HepG2 (cell line): ENCODE measurements at regions not wholly inside any gene's neighbourhood (a gene's known extent, or its start where the extent isn't known, plus 50 kb on each side); places are given as distances from the start of the nearest gene placed in this dataset.
A peak's percentile ranks its signal among the peaks of the same experiment; 100 is the strongest.

ENCODE experiments used
- ATAC-seq: fragments of 200-7000 bp; cut with Tn5 transposase; 3 replicates; pipeline ENCODE4 v1.9.1; 2020; ENCODE audit warnings: mild to moderate bottlenecking, moderate library complexity
- BruUV-seq: library from RNA; stranded (reverse); fragments of 400-500 nt; replicated peaks from 2 replicates; lab custom pipeline; 2021; lab: Mats Ljungman, UMichigan
- CTCF ChIA-PET: fragments of 300-600 bp; formaldehyde crosslinking; extraction: SDS; loops from one replicate; lab custom pipeline; 2021; ENCODE audit warnings: low total read pairs, inconsistent platforms, low intra/inter-chr PET ratio; lab: Yijun Ruan, JAX
- POLR2A ChIA-PET: fragments of 350-600 bp; sonication (Branson Sonifier 250); formaldehyde crosslinking; loops from one replicate; lab custom pipeline; 2020; ENCODE audit warnings: antibody characterized with exemption, inconsistent platforms; lab: Yijun Ruan, JAX
- DNase-seq: peaks from one replicate; pipeline ENCODE4 v3.0.0-alpha.2; 2015; ENCODE audit warnings: low spot score
- FAIRE-seq: peaks from 3 replicates; lab custom pipeline; 2011; peaks lifted over from hg19 to GRCh38; lab: Jason Lieb, UNC
- H2AFZ ChIP-seq: one replicate; pipeline ENCODE4 v1.6.1; 2011; ENCODE audit warnings: low read length, inconsistent platforms
- H3K27ac ChIP-seq: fragments of 300-600 bp; 3 replicates; pipeline ENCODE4 v1.8.0; 2011; ENCODE audit warnings: mixed run types, mild to moderate bottlenecking, mixed read lengths, low read length, inconsistent platforms; ENCODE audit not compliant: insufficient read depth; ENCODE audit errors: extremely low read length
- H3K27me3 ChIP-seq, 2 experiments: fragments of 200-600 bp in 1 of 2; 2 replicates in 1 of 2; 3 replicates in 1 of 2; pipeline versions ENCODE4 v1.6.0 to v1.8.0; 2011; ENCODE audit warnings: low read length in 2 of 2, mild to moderate bottlenecking in 2 of 2, moderate library complexity in 2 of 2, inconsistent platforms in 1 of 2; ENCODE audit not compliant: insufficient read depth in 2 of 2, control insufficient read depth in 1 of 2
- H3K36me3 ChIP-seq, 2 experiments: fragments of 200-600 bp in 1 of 2; replicated peaks in 1 of 2; 2 replicates in 1 of 2; 3 replicates in 1 of 2; pipeline versions ENCODE4 v1.5.1 to v1.8.0; 2011; ENCODE audit warnings: low read length in 2 of 2, inconsistent platforms in 1 of 2; ENCODE audit not compliant: insufficient read depth in 2 of 2, control insufficient read depth in 1 of 2
- H3K4me1 ChIP-seq: 2 replicates; pipeline ENCODE4 v1.5.1; 2012; ENCODE audit warnings: low read length, inconsistent platforms; ENCODE audit not compliant: insufficient read depth
- H3K4me2 ChIP-seq: 2 replicates; pipeline ENCODE4 v1.6.0; 2011; ENCODE audit warnings: low read depth, low read length, inconsistent platforms
- H3K4me3 ChIP-seq, 3 experiments: fragments of 200-600 bp in 1 of 3; sonication (generic), shearing (Covaris generic) in 1 of 3; replicated peaks in 1 of 3; 2 replicates each; pipeline ENCODE4 v1.5.1; 2011 to 2016; ENCODE audit warnings: low read length in 3 of 3, inconsistent platforms in 2 of 3, low read depth in 2 of 3, mild to moderate bottlenecking in 2 of 3, control low read depth in 1 of 3, mixed read lengths in 1 of 3; ENCODE audit not compliant: insufficient read depth in 1 of 3
- H3K79me2 ChIP-seq: one replicate; pipeline ENCODE4 v1.6.1; 2011; ENCODE audit warnings: low read length, inconsistent platforms; ENCODE audit not compliant: insufficient read depth
- H3K9ac ChIP-seq: 2 replicates; pipeline ENCODE4 v1.6.0; 2011; ENCODE audit warnings: mild to moderate bottlenecking, low read depth, low read length, inconsistent platforms; ENCODE audit not compliant: insufficient read depth
- H3K9me3 ChIP-seq: 2 replicates; pipeline ENCODE4 v1.5.1; 2012; ENCODE audit warnings: mild to moderate bottlenecking, low read length
- H4K20me1 ChIP-seq: 2 replicates; pipeline ENCODE4 v1.6.0; 2011; ENCODE audit warnings: inconsistent platforms, mild to moderate bottlenecking, low read length, moderate library complexity; ENCODE audit not compliant: insufficient read depth
- PAF1 ChIP-seq: IDR thresholded peaks from 2 replicates; pipeline ENCODE4 v1.6.1; 2016; ENCODE audit warnings: missing genetic modification reagents, missing compliant biosample characterization
- PAXIP1 ChIP-seq: sonication (generic); formaldehyde crosslinking; conservative IDR thresholded peaks from 2 replicates; pipeline ENCODE4 v1.4.0; 2020; ENCODE audit warnings: mild to moderate bottlenecking, missing genetic modification reagents, moderate library complexity
- SOX6 ChIP-seq, 2 experiments: fragments of 450-650 bp in 1 of 2; sonication (generic) in 1 of 2; formaldehyde crosslinking in 1 of 2; IDR thresholded peaks; 2 replicates each; pipeline versions ENCODE4 v1.4.0 to v1.6.1; 2017 to 2020; ENCODE audit warnings: antibody characterized with exemption in 1 of 2, mild to moderate bottlenecking in 1 of 2, missing genetic modification reagents in 1 of 2
- THAP11 ChIP-seq: IDR thresholded peaks from 2 replicates; pipeline ENCODE4 v1.6.1; 2016; ENCODE audit warnings: missing biosample characterization, missing genetic modification reagents
- ZBTB1 ChIP-seq: sonication (generic); formaldehyde crosslinking; IDR thresholded peaks from 2 replicates; pipeline ENCODE4 v1.4.0; 2020; ENCODE audit warnings: missing genetic modification reagents, borderline replicate concordance
- ZFP37 ChIP-seq: sonication (generic); formaldehyde crosslinking; IDR thresholded peaks from 2 replicates; pipeline ENCODE4 v1.4.0; 2020; ENCODE audit warnings: missing genetic modification reagents, borderline replicate concordance
- ZIK1 ChIP-seq: sonication (generic); formaldehyde crosslinking; IDR thresholded peaks from 2 replicates; pipeline ENCODE4 v1.5.0; 2020; ENCODE audit warnings: mild to moderate bottlenecking, low read depth, missing genetic modification reagents, borderline replicate concordance
- ZNF234 ChIP-seq: sonication (generic); formaldehyde crosslinking; conservative IDR thresholded peaks from 2 replicates; pipeline ENCODE4 v1.5.1; 2020; ENCODE audit warnings: mild to moderate bottlenecking, missing genetic modification reagents
- WGBS: methylation state at CpG from one replicate; pipeline ENCODE4 v1.1.6; 2017; ENCODE audit warnings: low lambda C conversion rate; 5-methylcytosine and 5-hydroxymethylcytosine counted together
- in situ Hi-C: cut with HindIII; loops from 2 replicates; pipeline ENCODE4 v1.10.0; 2017; ENCODE audit warnings: low pct_unique_long_range_greater_than_20kb; ENCODE audit not compliant: extremely low pct_ligation_motif_present
- intact Hi-C: fragments of 100-400 bp; cut with micrococcal nuclease; formaldehyde crosslinking; loops from one replicate; pipeline ENCODE4 v1.10.0; 2022; ENCODE audit not compliant: unreplicated experiment
- TF ChIP-seq, protein P1 (sequence below): sonication (generic); formaldehyde crosslinking; IDR thresholded peaks from 2 replicates; pipeline ENCODE4 v1.4.0; 2020; ENCODE audit warnings: mild to moderate bottlenecking, missing genetic modification reagents

GRCh38 chr1:147479864-147480564, 61.3 kb upstream of the BCL9 start (continued):
- TF ChIP-seq PAXIP1 (CRISPR knock-in tag): peak; percentile 42; the same call in 1 of the 2 replicates

DNA sequence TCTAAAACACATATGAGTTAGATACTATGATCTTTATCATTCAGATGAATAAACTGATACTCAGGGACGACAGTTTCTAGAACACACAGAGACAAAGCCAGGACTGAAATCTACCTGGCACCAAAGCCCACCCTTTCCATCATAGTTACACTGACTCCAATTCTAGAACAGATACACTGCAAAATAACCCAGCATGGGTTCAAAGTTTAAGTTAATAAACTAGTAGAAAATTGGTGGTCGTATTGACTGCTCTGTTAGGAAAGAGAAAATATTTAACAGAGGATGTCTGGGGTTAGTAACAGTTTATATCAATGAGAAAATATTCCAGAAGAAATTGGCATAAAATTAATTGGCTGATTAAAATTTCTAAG, 60.8 kb upstream of the BCL9 start:
- FAIRE-seq: no peak
- H2AFZ ChIP-seq: no peak overlapping the region
- H3K4me1 ChIP-seq: peaks cover 18% of the 10 kb centered on the region
- in situ Hi-C loops: no loop called here
- no peak overlapping the region for H3K27ac ChIP-seq
- 0 out of 2 replicates have a peak overlapping the region, but pooled peaks have one; percentile 6 for H3K4me2 ChIP-seq
- DNase-seq: no peak
- H3K9ac ChIP-seq: no peak overlapping the region
- ATAC-seq: no peak
- no peaks in the 10 kb centered on the region for H3K27me3 ChIP-seq
- no peaks in the 10 kb centered on the region for H4K20me1 ChIP-seq
- H3K36me3 ChIP-seq: no peaks in the 10 kb centered on the region
- intact Hi-C loops: no loop called here
- BruUV-seq: no TSS peak
- WGBS: 26% methylated on average over 2 of the region's 2 CpGs
- ChIA-PET POLR2A (no interaction called here), CTCF (no interaction called here)
- no peaks in the 10 kb centered on the region for H3K79me2 ChIP-seq
- no peak overlapping the region for H3K4me3 ChIP-seq
- H3K9me3 ChIP-seq: no peaks in the 10 kb centered on the region
- TF ChIP-seq ZFP37 (CRISPR knock-in tag): no peak
- TF ChIP-seq ZBTB1 (CRISPR knock-in tag): no peak
- TF ChIP-seq, protein P1, sequence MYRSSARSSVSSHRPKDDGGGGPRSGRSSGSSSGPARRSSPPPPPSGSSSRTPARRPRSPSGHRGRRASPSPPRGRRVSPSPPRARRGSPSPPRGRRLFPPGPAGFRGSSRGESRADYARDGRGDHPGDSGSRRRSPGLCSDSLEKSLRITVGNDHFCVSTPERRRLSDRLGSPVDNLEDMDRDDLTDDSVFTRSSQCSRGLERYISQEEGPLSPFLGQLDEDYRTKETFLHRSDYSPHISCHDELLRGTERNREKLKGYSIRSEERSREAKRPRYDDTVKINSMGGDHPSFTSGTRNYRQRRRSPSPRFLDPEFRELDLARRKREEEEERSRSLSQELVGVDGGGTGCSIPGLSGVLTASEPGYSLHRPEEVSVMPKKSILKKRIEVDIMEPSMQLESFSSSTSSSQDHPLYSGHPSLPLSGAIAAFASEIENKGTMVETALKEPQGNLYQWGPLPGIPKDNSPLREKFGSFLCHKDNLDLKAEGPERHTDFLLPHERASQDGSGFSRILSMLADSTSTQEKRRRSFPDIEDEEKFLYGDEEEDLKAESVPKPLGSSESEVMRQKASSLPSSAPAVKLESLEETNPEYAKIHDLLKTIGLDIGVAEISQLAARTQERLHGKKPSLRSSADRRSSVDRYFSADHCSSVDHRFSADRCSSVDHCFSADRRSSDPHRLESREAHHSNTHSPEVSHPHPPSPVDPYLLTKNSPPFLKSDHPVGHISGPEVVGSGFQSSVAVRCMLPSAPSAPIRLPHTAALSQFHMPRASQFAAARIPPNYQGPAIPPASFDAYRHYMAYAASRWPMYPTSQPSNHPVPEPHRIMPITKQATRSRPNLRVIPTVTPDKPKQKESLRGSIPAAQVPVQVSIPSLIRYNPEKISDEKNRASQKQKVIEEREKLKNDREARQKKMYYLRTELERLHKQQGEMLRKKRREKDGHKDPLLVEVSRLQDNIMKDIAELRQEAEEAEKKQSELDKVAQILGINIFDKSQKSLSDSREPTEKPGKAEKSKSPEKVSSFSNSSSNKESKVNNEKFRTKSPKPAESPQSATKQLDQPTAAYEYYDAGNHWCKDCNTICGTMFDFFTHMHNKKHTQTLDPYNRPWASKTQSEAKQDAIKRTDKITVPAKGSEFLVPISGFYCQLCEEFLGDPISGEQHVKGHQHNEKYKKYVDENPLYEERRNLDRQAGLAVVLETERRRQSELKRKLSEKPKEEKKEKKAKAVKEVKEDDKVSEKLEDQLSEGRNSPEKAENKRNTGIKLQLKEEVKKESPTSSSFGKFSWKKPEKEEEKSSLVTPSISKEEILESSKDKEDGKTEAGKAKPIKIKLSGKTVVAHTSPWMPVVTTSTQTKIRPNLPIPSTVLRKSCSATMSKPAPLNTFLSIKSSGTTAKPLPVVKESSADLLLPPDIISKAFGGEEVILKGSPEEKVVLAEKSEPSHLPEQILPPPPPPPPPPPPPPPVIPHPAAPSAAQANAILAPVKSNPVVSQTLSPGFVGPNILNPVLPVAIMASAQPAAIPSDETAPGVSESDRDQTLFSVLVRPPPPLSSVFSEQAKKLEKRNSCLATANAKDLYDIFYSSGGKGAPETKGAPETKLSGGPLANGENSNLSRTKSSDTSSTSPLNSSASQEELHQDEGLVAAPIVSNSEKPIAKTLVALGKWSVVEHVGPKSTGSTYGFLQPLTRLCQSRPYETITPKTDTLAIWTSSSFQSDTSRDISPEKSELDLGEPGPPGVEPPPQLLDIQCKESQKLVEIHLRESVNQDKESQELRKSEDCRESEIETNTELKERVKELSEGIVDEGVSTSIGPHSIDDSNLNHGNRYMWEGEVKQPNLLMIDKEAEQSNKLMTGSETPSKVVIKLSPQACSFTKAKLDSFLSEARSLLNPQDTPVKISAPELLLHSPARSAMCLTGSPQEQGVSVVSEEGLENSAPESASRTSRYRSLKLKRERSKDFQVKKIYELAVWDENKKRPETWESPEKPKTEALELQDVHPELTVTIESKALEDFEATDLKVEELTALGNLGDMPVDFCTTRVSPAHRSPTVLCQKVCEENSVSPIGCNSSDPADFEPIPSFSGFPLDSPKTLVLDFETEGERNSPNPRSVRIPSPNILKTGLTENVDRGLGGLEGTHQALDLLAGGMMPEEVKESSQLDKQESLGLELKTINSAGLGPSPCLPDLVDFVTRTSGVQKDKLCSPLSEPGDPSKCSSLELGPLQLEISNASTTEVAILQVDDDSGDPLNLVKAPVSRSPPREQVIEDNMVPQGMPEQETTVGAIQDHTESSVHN (CRISPR knock-in tag): no peak
- no peak for TF ChIP-seq THAP11 (CRISPR knock-in tag)
- TF ChIP-seq ZNF234 (CRISPR knock-in tag): no peak
- TF ChIP-seq SOX6 (IDR thresholded peaks at IDR 0.05): no peak
- no peak for TF ChIP-seq SOX6 (CRISPR knock-in tag; IDR thresholded peaks at IDR 0.05)
- TF ChIP-seq ZIK1 (CRISPR knock-in tag): no peak
- TF ChIP-seq PAF1 (CRISPR knock-in tag): no peak
